CD4-positive, alpha-beta T cell treated with Interleukin-10 for 1 hour (primary cell): ENCODE measurements at regions not wholly inside any gene's neighbourhood (a gene's known extent, or its start where the extent isn't known, plus 50 kb on each side); places are given as distances from the start of the nearest gene placed in this dataset.
"Not testable (repeated sequence)": the region's sequence is repeated elsewhere in the genome, so short reads cannot be mapped to it uniquely, and the experiment has no call there.

Experiments used
- DNase-seq: peaks from one replicate; pipeline ENCODE4 v3.0.0-alpha.2; 2020

GRCh38 chr4:27908356-27908755 lies 1047.7 kb downstream of the STIM2 start:
- no peak for DNase-seq

DNA sequence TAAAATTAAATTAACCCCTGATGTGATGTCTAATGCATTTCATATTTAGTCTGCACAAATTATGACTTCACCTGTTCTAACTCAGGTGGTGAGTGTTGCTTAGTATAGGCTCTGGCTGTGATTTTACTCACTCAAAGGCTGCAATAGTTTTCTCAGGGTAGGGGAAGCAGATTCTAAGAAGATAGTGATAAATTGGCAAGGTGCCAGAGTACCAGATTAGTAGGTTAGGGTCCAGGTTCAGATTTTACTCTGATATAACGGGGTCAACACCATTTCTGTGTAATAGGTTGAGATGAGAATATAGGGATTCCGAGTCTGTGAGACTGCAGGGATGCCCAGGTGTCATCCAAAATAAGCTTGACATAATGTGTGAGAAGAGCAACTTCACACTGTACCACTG lies 1049.6 kb downstream of the STIM2 start:
- DNase-seq = no peak

DNA sequence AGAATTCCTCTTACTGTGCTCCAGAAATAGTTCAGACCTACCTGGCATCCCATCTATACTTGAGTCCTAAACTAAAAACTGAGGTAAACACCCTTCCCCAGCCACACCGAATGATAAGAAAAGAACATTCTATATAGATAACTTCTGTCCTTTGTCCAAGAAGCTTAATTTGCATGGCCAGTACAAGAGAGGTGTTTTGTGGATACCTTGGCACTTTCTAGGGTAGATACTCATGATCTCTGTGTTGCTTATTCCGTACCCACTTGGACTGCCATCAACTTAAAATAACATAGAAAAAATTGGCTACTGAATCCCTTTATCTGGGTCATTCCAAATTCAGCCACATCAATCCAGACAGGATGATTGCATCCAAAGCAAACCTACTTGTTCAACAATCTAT lies 1050.4 kb downstream of the STIM2 start:
- DNase-seq = no peak

GRCh38 chr4:27913738-27914137 lies 1053.1 kb downstream of the STIM2 start:
- DNase-seq = no peak

DNA sequence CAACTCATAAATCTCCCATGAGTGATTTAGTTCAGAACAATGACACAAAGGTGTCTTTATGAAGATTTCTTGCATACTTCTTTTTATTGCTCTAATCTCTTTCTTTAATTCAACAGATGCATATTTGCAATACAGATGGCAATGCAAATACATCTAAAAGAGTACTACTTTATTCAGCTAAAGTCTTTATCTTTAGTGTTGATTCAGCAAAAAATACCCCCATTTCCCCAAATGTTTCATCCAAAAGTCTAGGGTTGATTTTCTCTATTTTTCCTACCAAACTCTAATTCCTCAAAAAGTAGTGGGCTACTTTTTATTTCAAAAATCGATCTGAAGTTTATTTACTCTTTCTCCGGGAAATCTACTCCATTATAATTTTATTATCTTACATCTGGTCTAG lies 1055.2 kb downstream of the STIM2 start:
- no peak for DNase-seq

DNA sequence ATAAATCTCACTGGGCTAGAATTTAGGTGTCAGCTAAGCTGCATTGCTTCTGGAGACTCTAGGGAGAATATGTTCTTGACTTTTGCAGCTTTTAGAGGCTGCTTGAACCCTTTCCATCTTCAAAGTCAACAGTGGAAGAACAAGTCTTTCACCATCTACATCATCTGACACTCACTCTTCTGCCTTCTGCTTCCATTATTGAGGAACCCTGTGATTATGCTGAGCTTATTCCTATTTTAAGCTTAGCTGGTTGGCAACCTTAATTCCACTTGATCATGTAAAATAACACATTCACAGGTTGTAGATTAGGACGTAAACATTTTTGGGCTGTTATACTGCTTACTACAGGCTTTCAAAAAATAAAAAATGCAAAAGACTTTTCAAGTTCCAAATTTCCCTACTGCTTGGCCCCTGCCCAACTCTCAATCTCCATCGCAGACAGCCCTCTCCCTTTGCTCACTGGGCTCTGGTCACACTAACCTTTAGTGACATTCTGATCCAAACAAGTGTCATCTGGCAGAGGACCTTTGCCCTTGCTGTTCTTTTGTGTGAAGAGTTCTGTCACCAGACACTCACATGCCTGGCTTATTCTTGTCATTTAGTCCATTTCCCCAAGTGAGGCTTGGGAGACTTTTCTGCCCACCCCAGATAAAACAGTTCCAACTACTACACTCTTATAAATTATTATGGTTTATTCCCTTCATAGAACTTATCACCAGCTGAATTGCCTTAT lies 1056.0 kb downstream of the STIM2 start:
- DNase-seq = no peak

DNA sequence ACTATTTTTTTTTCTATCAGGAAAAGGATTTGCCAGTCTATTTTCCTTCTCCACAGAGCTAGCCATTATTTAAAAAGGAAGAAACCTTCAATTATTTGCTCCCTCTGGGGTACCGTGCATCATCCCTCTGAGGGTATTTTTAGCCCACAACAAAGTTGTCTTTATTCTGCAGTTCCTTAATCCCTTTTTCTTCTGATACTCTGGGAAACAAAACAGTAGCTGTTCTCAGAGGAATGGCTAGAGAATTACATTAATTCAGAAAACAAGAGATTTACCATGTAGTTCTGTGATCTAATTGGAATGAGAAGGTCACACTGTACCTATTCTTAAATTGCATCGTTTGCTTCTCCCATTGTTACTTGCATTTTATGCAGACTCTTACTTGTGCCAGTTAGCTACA lies 1056.7 kb downstream of the STIM2 start:
- no peak for DNase-seq

- no peak for DNase-seq
Observed at GRCh38 chr4:27921231-27921630, 1060.6 kb downstream of the STIM2 start.

DNA sequence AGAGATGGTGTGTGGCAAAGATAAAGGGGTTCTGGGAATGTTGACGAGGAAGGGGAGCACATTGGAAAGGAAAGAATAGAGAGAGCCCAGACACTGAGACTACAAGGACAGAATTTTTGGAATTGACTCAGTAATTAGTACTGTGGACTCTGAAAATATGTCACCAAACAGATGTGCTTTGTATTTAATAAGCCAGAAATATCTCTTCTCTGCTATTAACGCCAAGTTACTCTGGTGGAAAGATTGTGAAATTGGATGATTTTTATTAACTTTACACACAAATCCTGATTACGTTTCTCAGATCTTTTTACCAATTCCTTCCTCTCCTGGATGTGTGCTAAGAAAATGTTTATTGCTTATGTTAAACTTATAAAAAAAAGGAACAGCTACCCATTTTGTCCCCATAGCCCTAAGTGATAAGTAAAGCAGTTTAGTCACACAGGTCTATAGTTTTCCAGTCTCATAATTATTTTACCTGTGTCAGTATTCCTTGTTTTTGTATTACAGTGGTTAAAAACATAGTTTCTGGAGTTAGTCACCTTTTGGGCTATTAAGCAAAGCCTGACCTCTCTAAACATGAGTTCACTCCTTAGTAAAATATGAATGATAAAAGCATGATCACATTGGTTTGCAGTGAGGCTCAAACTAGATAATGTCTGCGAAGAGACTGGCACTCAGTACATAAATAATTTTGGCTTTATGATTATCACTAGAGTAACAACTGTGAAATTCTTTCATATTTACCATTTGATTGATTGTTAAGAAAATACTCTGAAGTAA lies 1068.3 kb downstream of the STIM2 start:
- no peak for DNase-seq

DNA sequence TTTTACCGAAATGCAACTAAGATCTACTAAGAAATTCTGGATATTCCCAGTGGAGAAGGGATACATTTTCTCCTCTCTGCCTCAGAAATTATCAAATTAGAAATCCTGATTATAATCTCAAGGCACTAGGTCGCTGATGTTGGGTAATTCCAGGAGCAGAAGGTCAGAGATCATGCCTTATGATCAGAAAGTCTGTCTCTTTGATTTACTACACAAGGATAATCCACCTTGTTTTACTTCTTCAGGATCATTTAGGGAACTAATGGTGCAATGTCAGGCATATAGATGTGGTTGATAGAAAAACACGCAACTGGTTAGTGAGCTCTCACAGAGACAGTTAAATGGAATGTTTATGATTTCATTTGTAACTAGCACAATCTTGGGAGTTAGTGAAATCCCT lies 1069.7 kb downstream of the STIM2 start:
- DNase-seq = no peak

- no peak for DNase-seq
Observed at GRCh38 chr4:27930976-27931375, 1070.3 kb downstream of the STIM2 start.

- no peak for DNase-seq
Observed at GRCh38 chr4:27931584-27931983, 1070.9 kb downstream of the STIM2 start.

DNA sequence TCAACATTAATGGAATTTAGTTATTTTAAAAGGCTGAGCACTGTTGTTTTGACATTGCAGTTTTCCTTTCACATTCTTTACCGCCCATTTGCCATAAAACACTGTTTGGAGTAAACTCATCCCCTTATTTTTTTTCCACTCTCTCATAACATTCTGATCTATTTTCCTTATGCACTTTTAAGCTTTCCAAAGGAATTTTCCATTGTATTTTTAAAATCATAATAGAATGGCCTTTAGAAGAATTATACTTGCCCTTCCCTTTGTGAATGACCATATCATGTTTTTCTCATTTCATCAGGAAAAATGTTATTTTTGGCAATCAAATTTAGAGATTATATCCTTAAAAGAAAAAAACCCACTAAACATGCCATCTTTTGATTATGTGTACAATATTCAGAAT lies 1074.2 kb downstream of the STIM2 start:
- DNase-seq = no peak

DNA sequence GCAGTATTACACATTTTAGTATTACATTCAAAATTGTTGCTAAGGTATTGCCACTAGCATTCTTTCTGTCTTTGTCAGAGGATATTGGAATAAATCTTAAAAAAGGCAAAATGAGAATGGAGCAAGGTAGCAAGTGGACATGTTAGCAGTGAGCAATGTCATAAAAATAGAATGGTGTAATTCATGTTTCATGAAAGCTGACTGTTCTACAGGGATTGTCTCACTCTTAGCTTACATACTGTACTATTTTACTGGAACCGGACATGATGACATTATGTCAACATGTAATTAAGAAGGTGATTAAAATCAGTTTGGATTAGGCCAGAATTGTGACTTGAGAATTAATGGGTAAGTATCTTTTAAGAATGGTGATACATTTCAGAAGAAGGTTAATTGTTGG lies 1086.2 kb downstream of the STIM2 start:
- DNase-seq = no peak

- no peak for DNase-seq
Observed at GRCh38 chr4:27947302-27947701, 1086.7 kb downstream of the STIM2 start.

DNA sequence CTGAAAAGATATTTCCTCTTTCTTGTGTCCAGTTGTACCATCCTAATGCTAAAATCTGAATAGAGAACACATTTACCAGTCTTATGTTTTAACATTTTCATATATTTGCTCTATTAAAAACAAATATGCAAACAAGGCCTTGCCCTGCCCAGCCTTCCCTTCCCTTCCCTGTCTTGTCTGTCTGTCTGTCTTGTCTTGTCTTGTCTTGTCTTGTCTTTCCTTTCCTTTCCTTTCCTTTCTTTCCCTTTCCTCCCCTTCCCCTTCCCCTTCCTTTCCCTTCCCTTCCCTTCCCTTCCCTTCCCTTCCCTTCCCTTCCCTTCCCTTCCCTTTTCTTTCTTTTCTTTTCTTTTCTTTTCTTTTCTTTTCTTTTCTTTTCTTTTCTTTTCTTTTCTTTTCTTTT lies 1103.5 kb downstream of the STIM2 start:
- DNase-seq = no peak

GRCh38 chr4:27966664-27967063 lies 1106.0 kb downstream of the STIM2 start:
- DNase-seq = no peak

- no peak for DNase-seq
Observed at GRCh38 chr4:27973056-27973455, 1112.4 kb downstream of the STIM2 start.

DNA sequence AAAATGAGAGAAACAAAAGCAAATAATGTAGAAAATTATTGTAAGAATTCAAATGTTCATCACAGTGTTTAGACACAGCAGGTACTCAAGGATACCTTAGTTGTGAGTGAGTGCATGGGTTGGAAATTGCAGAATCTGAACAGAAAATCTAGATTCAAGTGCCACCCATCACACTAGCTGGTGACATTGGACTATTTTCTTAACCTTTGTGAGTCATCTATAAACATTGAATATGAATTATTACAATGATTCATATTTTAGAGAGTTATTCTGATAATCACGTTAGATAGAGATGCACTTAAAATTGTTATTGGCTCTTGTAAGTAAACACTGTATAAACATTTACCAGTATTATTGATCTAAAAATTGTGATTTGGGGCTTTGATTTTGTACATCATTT lies 1113.1 kb downstream of the STIM2 start:
- no peak for DNase-seq

GRCh38 chr4:27974339-27974738 lies 1113.7 kb downstream of the STIM2 start:
- no peak for DNase-seq

GRCh38 chr4:27974881-27975280 lies 1114.2 kb downstream of the STIM2 start:
- not testable (repeated sequence) for DNase-seq

DNA sequence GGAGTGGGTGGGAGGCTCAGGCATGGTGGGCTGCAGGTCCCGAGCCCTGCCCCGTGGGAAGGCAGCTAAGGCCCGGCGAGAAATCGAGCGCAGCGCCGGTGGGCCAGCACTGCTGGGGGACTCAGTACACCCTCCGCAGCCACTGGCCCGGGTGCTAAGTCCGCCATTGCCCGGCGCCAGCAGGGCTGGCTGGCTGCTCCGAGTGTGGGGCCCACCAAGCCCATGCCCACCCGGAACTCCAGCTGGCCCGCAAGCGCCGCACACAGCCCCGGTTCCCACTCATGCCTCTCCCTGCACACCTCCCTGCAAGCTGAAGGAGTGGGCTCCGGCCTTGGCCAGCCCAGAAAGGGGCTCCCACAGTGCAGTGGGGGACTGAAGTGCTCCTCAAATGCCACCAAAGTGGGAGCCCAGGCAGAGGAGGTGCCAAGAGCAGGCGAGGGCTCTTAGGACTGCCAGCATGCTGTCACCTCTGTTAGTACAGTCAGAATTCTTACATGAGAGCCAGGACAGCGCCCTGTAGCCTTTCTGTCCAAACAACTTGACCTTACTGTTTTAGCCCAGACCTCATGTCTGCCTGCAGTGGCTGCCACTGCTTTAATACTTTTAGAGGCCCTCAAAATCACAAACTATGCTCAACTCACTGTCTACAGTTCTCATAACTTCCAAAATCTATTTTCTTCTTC lies 1117.9 kb downstream of the STIM2 start:
- not testable (repeated sequence) for DNase-seq

- DNase-seq = no peak
Observed at GRCh38 chr4:27985522-27985921, 1124.9 kb downstream of the STIM2 start.

DNA sequence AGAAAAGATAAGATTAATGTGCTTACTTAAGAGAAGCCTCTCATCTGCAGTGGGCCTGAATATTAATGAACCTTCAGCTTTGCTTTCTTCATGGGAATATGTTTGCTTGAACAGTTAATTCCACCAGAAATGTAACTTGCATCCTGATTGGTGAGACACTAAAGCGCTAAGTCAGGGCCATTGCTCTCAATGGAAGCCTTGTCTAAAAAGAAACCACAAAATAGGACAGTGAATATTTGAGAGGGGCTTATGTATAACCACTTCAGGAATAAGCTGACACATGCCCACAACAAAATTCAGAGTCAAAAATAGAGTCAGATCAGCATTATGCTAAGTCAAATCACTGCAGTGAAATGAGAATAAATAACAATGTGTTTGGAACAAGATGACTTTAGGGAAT lies 1125.8 kb downstream of the STIM2 start:
- DNase-seq = no peak
